ENCODE measurements at regions not wholly inside any gene's neighbourhood (a gene's known extent, or its start where the extent isn't known, plus 50 kb on each side); places are given as distances from the start of the nearest gene placed in this dataset.

DNA sequence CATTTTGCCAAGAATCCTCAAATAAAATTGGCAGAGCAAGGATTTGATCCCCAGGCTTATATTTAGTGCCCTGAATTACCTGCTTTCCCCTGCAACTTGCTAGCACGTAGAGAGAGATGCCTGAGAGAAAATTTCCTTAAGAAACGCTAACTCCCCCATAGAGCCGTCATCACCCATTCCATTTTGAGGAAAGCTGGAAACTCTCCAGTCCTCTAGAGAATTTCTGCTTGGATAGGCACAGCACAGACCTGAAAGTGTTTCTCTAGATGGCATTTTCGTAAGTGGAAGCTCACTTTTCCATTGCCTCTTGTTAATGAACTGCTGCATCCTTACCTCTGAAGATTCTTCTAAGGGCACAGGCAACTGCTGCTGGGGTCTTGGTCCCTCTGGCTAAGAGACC lies 277.8 kb upstream of the SIX2 start:
- H3K4me1 ChIP-seq (ENCODE audit: insufficient read depth, low read length, severe bottlenecking) = peaks cover 3% of the 10 kb centered on the region

DNA sequence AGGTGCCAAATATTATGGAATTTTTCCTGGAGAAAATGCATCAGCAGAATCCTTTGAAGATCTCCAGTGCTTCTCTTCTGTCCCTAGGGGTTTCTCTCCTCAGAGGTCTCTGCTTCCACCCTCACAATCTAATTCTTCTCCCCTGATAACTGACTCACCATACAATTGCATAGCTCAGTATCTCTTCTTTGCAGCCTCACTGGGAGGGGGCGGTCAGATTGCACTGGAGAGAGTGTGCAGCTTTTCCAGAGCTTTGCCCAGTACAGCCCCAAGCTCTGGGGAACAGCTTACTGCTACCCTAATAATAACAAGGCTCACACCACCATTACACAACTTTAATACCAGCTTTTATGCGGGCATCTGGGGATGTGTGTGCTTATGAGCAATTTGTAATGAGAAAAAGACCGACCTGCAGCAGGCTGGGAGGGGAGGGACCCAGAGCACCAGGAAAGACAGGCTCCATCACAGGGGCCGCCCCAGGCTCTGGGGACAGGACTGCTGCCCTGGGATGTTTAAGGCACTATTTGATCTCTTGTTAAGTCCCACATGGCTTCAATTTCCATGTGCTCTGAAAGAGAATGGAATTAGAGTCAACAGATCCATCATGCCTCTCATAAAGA lies 276.6 kb upstream of the SIX2 start:
- Histone ChIP-seq H3K9ac (ENCODE audit: low read length) (no peak overlapping the region), H3F3A (ENCODE audit: insufficient read depth, low read length) (no peaks in the 10 kb centered on the region), H3K36me3 (ENCODE audit: insufficient read depth, low read length) (no peaks in the 10 kb centered on the region), H3K79me2 (ENCODE audit: insufficient read depth, low read length) (no peaks in the 10 kb centered on the region), H3K4me3 (ENCODE audit: low read depth, low read length, poor library complexity, severe bottlenecking) (no peak overlapping the region), H3K9me2 (ENCODE audit: low read depth, low read length) (no peaks in the 10 kb centered on the region), H3K27ac (ENCODE audit: low read depth, low read length, poor library complexity, severe bottlenecking) (no peak overlapping the region), H3K27me3 (ENCODE audit: insufficient read depth, low read length) (no peaks in the 10 kb centered on the region), H2AFZ (ENCODE audit: low read length) (no peak overlapping the region), H3K9me3 (ENCODE audit: low read length) (no peaks in the 10 kb centered on the region), H3K4me2 (ENCODE audit: low read length) (no peak overlapping the region), H4K20me1 (ENCODE audit: insufficient read depth, low read length) (no peaks in the 10 kb centered on the region), H3K4me1 (ENCODE audit: insufficient read depth, low read length, severe bottlenecking) (peaks cover 3% of the 10 kb centered on the region)
- TF ChIP-seq, protein P1, sequence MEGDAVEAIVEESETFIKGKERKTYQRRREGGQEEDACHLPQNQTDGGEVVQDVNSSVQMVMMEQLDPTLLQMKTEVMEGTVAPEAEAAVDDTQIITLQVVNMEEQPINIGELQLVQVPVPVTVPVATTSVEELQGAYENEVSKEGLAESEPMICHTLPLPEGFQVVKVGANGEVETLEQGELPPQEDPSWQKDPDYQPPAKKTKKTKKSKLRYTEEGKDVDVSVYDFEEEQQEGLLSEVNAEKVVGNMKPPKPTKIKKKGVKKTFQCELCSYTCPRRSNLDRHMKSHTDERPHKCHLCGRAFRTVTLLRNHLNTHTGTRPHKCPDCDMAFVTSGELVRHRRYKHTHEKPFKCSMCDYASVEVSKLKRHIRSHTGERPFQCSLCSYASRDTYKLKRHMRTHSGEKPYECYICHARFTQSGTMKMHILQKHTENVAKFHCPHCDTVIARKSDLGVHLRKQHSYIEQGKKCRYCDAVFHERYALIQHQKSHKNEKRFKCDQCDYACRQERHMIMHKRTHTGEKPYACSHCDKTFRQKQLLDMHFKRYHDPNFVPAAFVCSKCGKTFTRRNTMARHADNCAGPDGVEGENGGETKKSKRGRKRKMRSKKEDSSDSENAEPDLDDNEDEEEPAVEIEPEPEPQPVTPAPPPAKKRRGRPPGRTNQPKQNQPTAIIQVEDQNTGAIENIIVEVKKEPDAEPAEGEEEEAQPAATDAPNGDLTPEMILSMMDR (IDR thresholded peaks at IDR 0.05; ENCODE audit: low read length) = no peak
- no peak for TF ChIP-seq EZH2 (IDR thresholded peaks at IDR 0.05; ENCODE audit: borderline replicate concordance, low read length)

More for the DNA sequence above, 277.8 kb upstream of the SIX2 start:
- TF ChIP-seq, protein P1 (IDR thresholded peaks at IDR 0.05; ENCODE audit: low read length) = no peak
- Histone ChIP-seq H3K4me2 (ENCODE audit: low read length) (no peak overlapping the region), H4K20me1 (ENCODE audit: insufficient read depth, low read length) (no peaks in the 10 kb centered on the region), H3F3A (ENCODE audit: insufficient read depth, low read length) (no peaks in the 10 kb centered on the region), H3K27ac (ENCODE audit: low read depth, low read length, poor library complexity, severe bottlenecking) (no peak overlapping the region), H3K4me3 (ENCODE audit: low read depth, low read length, poor library complexity, severe bottlenecking) (no peak overlapping the region), H2AFZ (ENCODE audit: low read length) (no peak overlapping the region), H3K36me3 (ENCODE audit: insufficient read depth, low read length) (no peaks in the 10 kb centered on the region), H3K9me2 (ENCODE audit: low read depth, low read length) (no peaks in the 10 kb centered on the region), H3K79me2 (ENCODE audit: insufficient read depth, low read length) (no peaks in the 10 kb centered on the region), H3K9me3 (ENCODE audit: low read length) (no peaks in the 10 kb centered on the region), H3K9ac (ENCODE audit: low read length) (no peak overlapping the region), H3K27me3 (ENCODE audit: insufficient read depth, low read length) (no peaks in the 10 kb centered on the region)

DNA sequence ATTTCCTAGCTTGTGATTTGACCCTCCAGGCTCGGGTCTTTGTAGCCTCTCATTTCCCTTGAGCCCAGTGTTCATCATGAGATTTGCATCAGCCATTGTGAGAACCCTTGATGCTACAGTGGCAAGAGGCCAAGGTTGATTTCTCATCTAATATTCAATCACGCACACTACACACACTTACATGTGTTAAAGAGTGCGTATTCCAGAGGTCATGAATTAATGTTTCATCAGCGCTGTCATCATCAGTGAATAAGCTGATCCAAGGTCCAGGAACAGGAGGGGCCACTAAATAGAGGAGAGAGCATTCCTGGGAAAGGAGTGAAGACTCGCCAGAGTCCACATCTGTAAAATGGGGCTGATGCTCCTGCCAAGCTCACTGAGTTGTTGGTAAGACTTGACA lies 276.1 kb upstream of the SIX2 start:
- H3K9me3 ChIP-seq (ENCODE audit: low read length) = no peaks in the 10 kb centered on the region
- no peak overlapping the region for H3K9ac ChIP-seq (ENCODE audit: low read length)
- H3K27ac ChIP-seq (ENCODE audit: low read depth, low read length, poor library complexity, severe bottlenecking) = no peak overlapping the region
- TF ChIP-seq, protein P1 (IDR thresholded peaks at IDR 0.05; ENCODE audit: low read length) = no peak
- TF ChIP-seq EZH2 (IDR thresholded peaks at IDR 0.05; ENCODE audit: borderline replicate concordance, low read length) = no peak
- H3K4me1 ChIP-seq (ENCODE audit: insufficient read depth, low read length, severe bottlenecking) = peaks cover 3% of the 10 kb centered on the region
- no peak overlapping the region for H3K4me2 ChIP-seq (ENCODE audit: low read length)
- no peaks in the 10 kb centered on the region for H3K27me3 ChIP-seq (ENCODE audit: insufficient read depth, low read length)
- H4K20me1 ChIP-seq (ENCODE audit: insufficient read depth, low read length) = no peaks in the 10 kb centered on the region
- H3K4me3 ChIP-seq (ENCODE audit: low read depth, low read length, poor library complexity, severe bottlenecking) = no peak overlapping the region
- H2AFZ ChIP-seq (ENCODE audit: low read length) = no peak overlapping the region
- H3K36me3 ChIP-seq (ENCODE audit: insufficient read depth, low read length) = no peaks in the 10 kb centered on the region
- H3K79me2 ChIP-seq (ENCODE audit: insufficient read depth, low read length) = no peaks in the 10 kb centered on the region
- no peaks in the 10 kb centered on the region for H3F3A ChIP-seq (ENCODE audit: insufficient read depth, low read length)
- no peaks in the 10 kb centered on the region for H3K9me2 ChIP-seq (ENCODE audit: low read depth, low read length)

Measured in OCI-LY1 (cell line).